ENCODE measurements at regions not wholly inside any gene's neighbourhood (a gene's known extent, or its start where the extent isn't known, plus 50 kb on each side); places are given as distances from the start of the nearest gene placed in this dataset.

- TF ChIP-seq REST (tag by site-specific recombination; IDR thresholded peaks at IDR 0.05), result no peak
- TF ChIP-seq ZSCAN5A (tag by site-specific recombination; IDR thresholded peaks at IDR 0.05), result no peak
- no peak for TF ChIP-seq ZNF274 (IDR thresholded peaks at IDR 0.05; ENCODE audit: low read length)
- no peak for TF ChIP-seq ZNF274 (tag by site-specific recombination; IDR thresholded peaks at IDR 0.05; ENCODE audit: borderline replicate concordance)
- no peak for TF ChIP-seq ZNF391 (tag by site-specific recombination; IDR thresholded peaks at IDR 0.05; ENCODE audit: borderline replicate concordance, low read depth)
- TF ChIP-seq TRIM28 (IDR thresholded peaks at IDR 0.05; ENCODE audit: borderline replicate concordance, low read length), result no peak; the same call in 1 of the 2 replicates
- no peak for TF ChIP-seq ZNF530 (tag by site-specific recombination; IDR thresholded peaks at IDR 0.05; ENCODE audit: low read depth)
- TF ChIP-seq ZNF155 (tag by site-specific recombination; IDR thresholded peaks at IDR 0.05), result no peak
- no peak for TF ChIP-seq ZNF140 (tag by site-specific recombination; IDR thresholded peaks at IDR 0.05)
- no peak for TF ChIP-seq ZNF174 (tag by site-specific recombination; IDR thresholded peaks at IDR 0.05)
- no peak for TF ChIP-seq ZSCAN4 (tag by site-specific recombination; IDR thresholded peaks at IDR 0.05)
- TF ChIP-seq BCL11A (tag by site-specific recombination; IDR thresholded peaks at IDR 0.05; ENCODE audit: low read depth), result no peak
- TF ChIP-seq MEIS1 (CRISPR knock-in tag; IDR thresholded peaks at IDR 0.05; ENCODE audit: borderline replicate concordance), result no peak
These were observed 69.2 kb upstream of the FCN1 start (continued) for GRCh38 chr9:134986957-134987356.

- Histone ChIP-seq H3K36me3 (ENCODE audit: control insufficient read depth in 2 of 2, insufficient read depth in 1 of 2, low read length in 2 of 2) (no peaks in the 10 kb centered on the region), H3K4me1 (ENCODE audit: control insufficient read depth, insufficient read depth, low read length) (no peaks in the 10 kb centered on the region), H3K9me3 (ENCODE audit: control insufficient read depth, insufficient read depth, low read depth, low read length) (no peaks in the 10 kb centered on the region), H3K27ac (ENCODE audit: extremely low read depth, low read depth, low read length) (no peak overlapping the region), H3K4me3 (ENCODE audit: low read depth, low read length) (no peak overlapping the region)
- TF ChIP-seq ZNF48 (tag by site-specific recombination; IDR thresholded peaks at IDR 0.05), result no peak
- no peak for TF ChIP-seq OSR2 (tag by site-specific recombination; IDR thresholded peaks at IDR 0.05)
- no peak for TF ChIP-seq ZSCAN5A (tag by site-specific recombination; IDR thresholded peaks at IDR 0.05)
- no peak for TF ChIP-seq ZNF776 (tag by site-specific recombination; IDR thresholded peaks at IDR 0.05; ENCODE audit: borderline replicate concordance)
- CTCF ChIA-PET, result no interaction called here
- POLR2A ChIA-PET, result no interaction called here
These were observed 69.7 kb upstream of the FCN1 start for GRCh38 chr9:134987376-134987775.

Measured in HEK293 (cell line).